Spleen (tissue), 7 donors: ENCODE measurements at regions not wholly inside any gene's neighbourhood (a gene's known extent, or its start where the extent isn't known, plus 50 kb on each side); places are given as distances from the start of the nearest gene placed in this dataset.
"Not testable (repeated sequence)": the region's sequence is repeated elsewhere in the genome, so short reads cannot be mapped to it uniquely, and the experiment has no call there.

Experiments
- CTCF ChIP-seq, 11 experiments: fragments of 200-600 bp in 7 of 11; fragments of 450-650 bp in 4 of 11; sonication (generic) in 4 of 11; IDR thresholded peaks in 8 of 11; conservative IDR thresholded peaks in 3 of 11; 1 replicate in 7 of 11; 2 replicates in 4 of 11; pipeline versions ENCODE4 v1.4.0 to v1.8.0; 2016 to 2021; ENCODE audit warnings: antibody characterized with exemption in 11 of 11, inconsistent platforms in 4 of 11, mild to moderate bottlenecking in 1 of 11
- POLR2A ChIP-seq, 3 donors: fragments of 450-650 bp; IDR thresholded peaks; one replicate each; pipeline ENCODE4 v1.5.1; 2017; ENCODE audit warnings: antibody characterized with exemption in 3 of 3, mild to moderate bottlenecking in 1 of 3
- POLR2AphosphoS5 ChIP-seq, 3 donors: sonication (generic); formaldehyde crosslinking; IDR thresholded peaks; one replicate each; pipeline ENCODE4 v1.5.1; 2017; ENCODE audit warnings: antibody characterized with exemption in 3 of 3
- donor health status: DM: no; HTN: no; CAD: no; lungs with moderate emphysema.
- donor health status: DM: no; HTN: no; CAD: no.
- donor health status: DM: no; HTN: no; CAD: no.

GRCh38 chr9:39532597-39532996 lies 177.1 kb downstream of the SPATA31A1 start:
- TF ChIP-seq CTCF (IDR thresholded peaks at IDR 0.05 in 8 of 11, conservative IDR thresholded peaks at IDR 0.05 in 3 of 11); POLR2A (IDR thresholded peaks at IDR 0.05); POLR2AphosphoS5 (IDR thresholded peaks at IDR 0.05): not testable (repeated sequence)
